Stimulated activated CD4-positive, alpha-beta T cell treated with anti-CD3 and anti-CD28 coated beads, Interleukin-4, amount 100 ng/mL, for 4 hours (primary cell): ENCODE measurements at regions not wholly inside any gene's neighbourhood (a gene's known extent, or its start where the extent isn't known, plus 50 kb on each side); places are given as distances from the start of the nearest gene placed in this dataset.

Source experiments
- DNase-seq, 2 experiments: peaks; one replicate each; pipeline ENCODE4 v3.0.0-alpha.2; 2020

GRCh38 chr11:116467823-116468222 is 305.0 kb downstream of the BUD13 start:
- DNase-seq = no peak

- DNase-seq = no peak
Observed at GRCh38 chr11:116466801-116467200, 306.0 kb downstream of the BUD13 start.

GRCh38 chr11:116466191-116466590 is 306.6 kb downstream of the BUD13 start:
- DNase-seq = no peak

- no peak for DNase-seq
Observed at GRCh38 chr11:116465056-116465455, 307.7 kb downstream of the BUD13 start.

- no peak for DNase-seq
Observed at GRCh38 chr11:116461789-116462188, 311.0 kb downstream of the BUD13 start.

- DNase-seq = no peak
Observed at GRCh38 chr11:116460156-116460920, 312.4 kb downstream of the BUD13 start.

- DNase-seq = no peak
Observed at GRCh38 chr11:116459185-116460045, 313.4 kb downstream of the BUD13 start.

- no peak for DNase-seq
Observed at GRCh38 chr11:116458546-116458945, 314.2 kb downstream of the BUD13 start.

- no peak for DNase-seq
Observed at GRCh38 chr11:116457336-116458007, 315.3 kb downstream of the BUD13 start.

- DNase-seq = no peak
Observed at GRCh38 chr11:116454951-116455350, 317.8 kb downstream of the BUD13 start.

GRCh38 chr11:116454020-116454645 is 318.7 kb downstream of the BUD13 start:
- DNase-seq = no peak

GRCh38 chr11:116452461-116452860 is 320.3 kb downstream of the BUD13 start:
- DNase-seq = no peak

GRCh38 chr11:116449522-116449921 is 323.3 kb downstream of the BUD13 start:
- no peak for DNase-seq

GRCh38 chr11:116446048-116446941 is 326.5 kb downstream of the BUD13 start:
- no peak for DNase-seq

- no peak for DNase-seq
Observed at GRCh38 chr11:116445108-116446047, 327.4 kb downstream of the BUD13 start.

- no peak for DNase-seq
Observed at GRCh38 chr11:116442238-116442752, 330.5 kb downstream of the BUD13 start.

GRCh38 chr11:116439361-116439677 is 333.5 kb downstream of the BUD13 start:
- no peak for DNase-seq

- no peak for DNase-seq
Observed at GRCh38 chr11:116438651-116439360, 334.0 kb downstream of the BUD13 start.

GRCh38 chr11:116434986-116435385 is 337.8 kb downstream of the BUD13 start:
- no peak for DNase-seq

GRCh38 chr11:116432301-116432700 is 340.5 kb downstream of the BUD13 start:
- no peak for DNase-seq
